ENCODE measurements at regions not wholly inside any gene's neighbourhood (a gene's known extent, or its start where the extent isn't known, plus 50 kb on each side); places are given as distances from the start of the nearest gene placed in this dataset.

- Histone ChIP-seq H3K4me3 (no peak overlapping the region), H3K27ac (no peak overlapping the region), H3K4me1 (no peaks in the 10 kb centered on the region), H3K36me3 (no peaks in the 10 kb centered on the region), H3K27me3 (no peaks in the 10 kb centered on the region), H3K9me3 (peaks cover 0 to 6% (median 0%) of the 10 kb centered on the region in 4 donors)
- DNase-seq (ENCODE audit: low spot score in 2 of 2), result no peak
- WGBS, 2 donors, result 61 to 67% methylated on average over 4 of the region's 4 CpGs
- TF ChIP-seq EP300 (IDR thresholded peaks at IDR 0.05) (no peak), POLR2A (IDR thresholded peaks at IDR 0.05) (no peak), CTCF (IDR thresholded peaks at IDR 0.05) (no peak)
These were observed 58.5 kb upstream of the EXOC6 start for GRCh38 chr10:92789786-92790185.

GRCh38 chr10:92790440-92790839 is 57.9 kb upstream of the EXOC6 start:
- Histone ChIP-seq H3K27me3 (no peaks in the 10 kb centered on the region), H3K4me1 (no peaks in the 10 kb centered on the region), H3K27ac (peak overlapping the region in 1 of 4 donors; percentile 19), H3K36me3 (no peaks in the 10 kb centered on the region), H3K4me3 (no peak overlapping the region), H3K9me3 (peaks cover 0 to 6% (median 0%) of the 10 kb centered on the region in 4 donors)
- DNase-seq (ENCODE audit: low spot score in 2 of 2), result no peak
- TF ChIP-seq EP300 (IDR thresholded peaks at IDR 0.05), result no peak
- 49 to 56% methylated on average over 2 of the region's 2 CpGs for WGBS, 2 donors

- no peaks in the 10 kb centered on the region for H3K36me3 ChIP-seq
- WGBS, 2 donors, result 56 to 76% methylated on average over 1 of the region's 1 CpG
- no peak for TF ChIP-seq CTCF (IDR thresholded peaks at IDR 0.05)
- TF ChIP-seq EP300 (IDR thresholded peaks at IDR 0.05), result no peak
- TF ChIP-seq POLR2A (IDR thresholded peaks at IDR 0.05), result no peak
These were observed 55.7 kb upstream of the EXOC6 start for GRCh38 chr10:92792661-92793060.

More at GRCh38 chr10:92792661-92793060, 55.7 kb upstream of the EXOC6 start:
- H3K4me3 ChIP-seq, result no peak overlapping the region
- no peaks in the 10 kb centered on the region for H3K27me3 ChIP-seq
- H3K27ac ChIP-seq, result no peak overlapping the region
- no peaks in the 10 kb centered on the region for H3K4me1 ChIP-seq
- DNase-seq (ENCODE audit: low spot score in 2 of 2), result no peak
- peaks cover 0 to 6% (median 0%) of the 10 kb centered on the region in 4 donors for H3K9me3 ChIP-seq
